ENCODE measurements at regions not wholly inside any gene's neighbourhood (a gene's known extent, or its start where the extent isn't known, plus 50 kb on each side); places are given as distances from the start of the nearest gene placed in this dataset.

DNA sequence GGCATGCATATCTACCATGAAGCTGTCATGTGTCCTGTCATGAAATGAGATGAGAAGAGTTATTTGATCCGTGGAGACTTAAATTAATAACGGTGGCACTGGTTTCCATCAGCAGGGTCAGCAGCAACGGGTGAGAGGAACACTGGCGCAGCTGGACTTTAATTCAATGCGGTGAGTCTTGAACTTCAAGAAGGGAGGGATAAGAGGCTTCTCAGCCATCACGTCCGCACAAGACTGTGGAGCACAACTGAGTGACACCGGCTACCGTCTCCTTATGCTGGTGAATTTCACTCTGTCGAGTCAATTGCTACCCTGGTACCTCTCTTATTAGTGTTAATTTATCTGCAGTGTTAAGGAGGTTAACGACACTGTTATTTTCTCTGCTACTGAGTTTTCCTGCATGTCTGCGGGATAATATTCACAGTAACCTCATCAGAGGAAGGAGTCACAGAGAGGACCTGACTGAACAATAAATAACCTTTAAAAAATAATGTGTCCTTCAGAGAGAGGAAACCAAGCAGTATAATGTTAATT lies 236.8 kb downstream of the EPHA4 start:
- DNase-seq: no peak

DNA sequence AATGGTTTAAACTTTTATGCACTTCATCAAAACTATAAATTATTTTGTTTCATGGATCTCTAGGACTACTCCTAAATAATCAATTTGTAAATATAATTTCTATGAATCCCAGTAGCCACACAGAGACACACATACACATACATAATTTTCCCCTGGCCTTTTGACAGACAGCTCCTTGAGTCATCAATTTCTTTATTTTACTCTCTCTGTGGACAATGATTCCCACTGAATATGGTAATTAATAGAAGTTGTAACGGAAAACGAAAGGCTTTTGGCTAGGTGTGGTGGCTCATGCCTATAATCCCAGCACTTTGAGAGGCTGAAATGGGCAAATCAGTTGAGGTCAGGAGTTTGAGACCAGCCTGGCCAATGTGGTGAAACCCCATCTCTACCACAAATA lies 235.1 kb downstream of the EPHA4 start:
- no peak for DNase-seq

- DNase-seq: no peak
These were observed 234.0 kb downstream of the EPHA4 start for GRCh38 chr2:221337957-221338685.

DNA sequence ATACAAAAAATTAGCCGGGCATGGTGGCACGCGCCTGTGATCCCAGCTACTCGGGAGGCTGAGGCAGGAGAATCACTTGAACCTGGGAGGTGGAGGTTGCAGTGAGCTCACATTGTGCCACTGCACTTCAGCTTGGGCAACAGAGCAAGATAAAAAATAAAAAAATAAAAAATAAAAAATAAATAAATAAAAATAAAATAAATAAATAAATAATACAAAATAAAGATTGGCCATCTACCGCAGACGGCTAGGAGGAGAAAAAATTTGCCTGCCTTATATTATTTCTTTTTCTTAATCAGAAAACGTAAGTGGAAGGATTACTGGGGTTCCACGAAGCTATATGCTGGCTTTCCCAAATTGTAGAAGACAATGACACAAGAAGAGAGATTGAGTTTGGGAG lies 229.7 kb downstream of the EPHA4 start:
- DNase-seq: no peak

GRCh38 chr2:221343524-221343923 lies 228.6 kb downstream of the EPHA4 start:
- no peak for DNase-seq

- no peak for DNase-seq
These were observed 226.6 kb downstream of the EPHA4 start for GRCh38 chr2:221345516-221345915.

- DNase-seq: no peak
These were observed 225.7 kb downstream of the EPHA4 start for GRCh38 chr2:221346411-221346810.

GRCh38 chr2:221347471-221347870 lies 224.6 kb downstream of the EPHA4 start:
- no peak for DNase-seq

GRCh38 chr2:221350616-221351015 lies 221.5 kb downstream of the EPHA4 start:
- DNase-seq: no peak

DNA sequence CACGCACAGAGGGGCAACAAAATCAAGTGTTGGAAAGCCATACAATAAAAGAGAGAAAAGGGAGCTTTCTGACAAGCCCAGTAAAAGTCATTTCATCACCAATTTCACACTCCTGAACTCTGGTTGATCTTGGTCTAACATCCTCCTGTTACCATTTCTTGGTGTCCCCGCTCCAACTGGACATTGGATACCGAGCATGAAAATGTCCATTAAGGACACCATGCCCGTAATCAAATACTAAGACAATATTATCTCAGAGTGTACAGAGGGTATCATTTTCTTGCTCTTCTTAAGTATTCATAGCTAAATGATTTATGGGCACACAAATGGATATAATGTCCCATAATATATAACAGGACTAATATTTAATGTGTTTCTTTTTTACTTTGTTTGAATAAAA lies 218.9 kb downstream of the EPHA4 start:
- DNase-seq: no peak

GRCh38 chr2:221360312-221360711 lies 211.8 kb downstream of the EPHA4 start:
- DNase-seq: no peak

DNA sequence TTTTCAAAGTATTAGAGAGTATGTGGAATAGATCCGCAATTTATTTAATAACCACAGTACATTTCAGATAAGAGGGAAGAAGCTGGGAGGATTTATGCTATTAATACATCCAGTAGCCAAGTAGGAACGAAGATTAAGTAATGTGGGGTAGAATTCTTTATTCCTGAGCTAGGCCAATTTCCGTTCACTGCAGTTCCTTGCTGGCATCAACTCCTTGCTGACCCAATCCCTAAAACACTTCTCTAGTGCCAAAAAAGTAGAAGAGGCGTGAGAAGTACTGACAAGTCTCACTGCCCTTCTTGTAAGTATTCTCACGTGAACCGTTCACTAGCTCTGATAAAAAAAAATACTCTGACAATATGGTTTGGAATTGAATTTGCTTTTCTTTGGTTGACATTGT lies 211.4 kb downstream of the EPHA4 start:
- DNase-seq: no peak

DNA sequence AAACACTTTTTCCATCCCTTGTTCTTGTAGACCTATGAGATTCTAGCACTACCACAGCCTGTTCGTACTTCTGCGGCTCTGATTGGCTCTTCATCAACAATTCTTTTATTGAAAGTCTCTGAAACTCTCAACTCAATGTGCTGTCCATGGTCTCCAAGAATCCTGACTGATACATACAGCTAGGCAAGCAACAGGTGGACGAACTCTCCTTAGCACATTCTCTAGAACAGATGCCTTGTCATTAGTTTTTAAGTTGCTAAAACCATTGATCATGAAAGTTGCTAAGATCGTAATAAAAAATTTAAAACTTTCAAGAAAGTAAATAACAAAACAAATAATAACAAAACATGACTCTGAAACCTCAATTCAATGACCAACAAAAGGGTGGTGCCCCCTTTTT lies 210.5 kb downstream of the EPHA4 start:
- DNase-seq: no peak

- no peak for DNase-seq
These were observed 207.4 kb downstream of the EPHA4 start for GRCh38 chr2:221364672-221365071.

Measured in NCI-H2107 (cell line).